DOHH2 (cell line): ENCODE measurements at regions not wholly inside any gene's neighbourhood (a gene's known extent, or its start where the extent isn't known, plus 50 kb on each side); places are given as distances from the start of the nearest gene placed in this dataset.

Experiments
- H3F3A ChIP-seq: fragments of 200-600 bp; sonication (generic), shearing (Covaris generic); 2 replicates; pipeline ENCODE4 v1.6.0; 2016; ENCODE audit warnings: antibody characterized with exemption, mild to moderate bottlenecking; ENCODE audit not compliant: control insufficient read depth, insufficient read depth
- H3K27ac ChIP-seq: fragments of 200-600 bp; sonication (generic); 2 replicates; pipeline ENCODE4 v1.5.1; 2014; ENCODE audit warnings: low read depth, mild to moderate bottlenecking, low read length, moderate library complexity
- H3K27me3 ChIP-seq: fragments of 200-600 bp; sonication (generic); 2 replicates; pipeline ENCODE4 v1.6.1; 2014; ENCODE audit warnings: mild to moderate bottlenecking, low read length, mixed read lengths; ENCODE audit not compliant: control insufficient read depth
- H3K36me3 ChIP-seq: fragments of 200-600 bp; sonication (generic); 2 replicates; pipeline ENCODE4 v1.6.1; 2014; ENCODE audit warnings: mild to moderate bottlenecking, low read length, moderate library complexity, mixed read lengths; ENCODE audit not compliant: control insufficient read depth
- H3K4me1 ChIP-seq: fragments of 200-600 bp; sonication (generic); 2 replicates; pipeline ENCODE4 v1.6.1; 2014; ENCODE audit warnings: mild to moderate bottlenecking, low read length, mixed read lengths; ENCODE audit not compliant: control insufficient read depth
- H3K4me2 ChIP-seq: fragments of 200-600 bp; sonication (generic); 2 replicates; pipeline ENCODE4 v1.6.0; 2014; ENCODE audit warnings: mild to moderate bottlenecking, low read length, moderate library complexity
- H3K4me3 ChIP-seq: fragments of 200-600 bp; sonication (generic); 2 replicates; pipeline ENCODE4 v1.5.1; 2014; ENCODE audit warnings: mild to moderate bottlenecking, low read length, mixed read lengths
- H3K79me2 ChIP-seq: fragments of 200-600 bp; sonication (generic); 2 replicates; pipeline ENCODE4 v1.6.1; 2014; ENCODE audit warnings: mild to moderate bottlenecking, low read length, mixed read lengths; ENCODE audit not compliant: control insufficient read depth
- H3K9me2 ChIP-seq: fragments of 200-600 bp; sonication (generic); replicated peaks from 2 replicates; pipeline ENCODE4 v1.6.1; 2014; ENCODE audit warnings: mild to moderate bottlenecking, low read length, mixed read lengths; ENCODE audit not compliant: control insufficient read depth
- H3K9me3 ChIP-seq: fragments of 200-600 bp; sonication (generic); 2 replicates; pipeline ENCODE4 v1.6.1; 2014; ENCODE audit warnings: antibody characterized with exemption, low read length, mixed read lengths; ENCODE audit not compliant: control insufficient read depth, insufficient read depth
- H4K20me1 ChIP-seq: fragments of 200-600 bp; sonication (generic); 2 replicates; pipeline ENCODE4 v1.6.0; 2014; ENCODE audit warnings: low read depth, mild to moderate bottlenecking, antibody characterized with exemption, low read length, moderate library complexity; ENCODE audit not compliant: control insufficient read depth, insufficient read depth
- EZH2phosphoT487 ChIP-seq: fragments of 200-600 bp; sonication (generic); IDR thresholded peaks from 2 replicates; pipeline ENCODE4 v1.6.1; 2017; ENCODE audit warnings: borderline replicate concordance, mild to moderate bottlenecking, antibody characterized with exemption, low read length, moderate library complexity, mixed read lengths
- TF ChIP-seq, protein P1 (sequence below): fragments of 200-600 bp; sonication (generic); IDR thresholded peaks from one replicate; pipeline ENCODE4 v1.5.1; 2014; ENCODE audit warnings: antibody characterized with exemption, mild to moderate bottlenecking, low read depth, low read length; ENCODE audit not compliant: poor library complexity, severe bottlenecking

DNA sequence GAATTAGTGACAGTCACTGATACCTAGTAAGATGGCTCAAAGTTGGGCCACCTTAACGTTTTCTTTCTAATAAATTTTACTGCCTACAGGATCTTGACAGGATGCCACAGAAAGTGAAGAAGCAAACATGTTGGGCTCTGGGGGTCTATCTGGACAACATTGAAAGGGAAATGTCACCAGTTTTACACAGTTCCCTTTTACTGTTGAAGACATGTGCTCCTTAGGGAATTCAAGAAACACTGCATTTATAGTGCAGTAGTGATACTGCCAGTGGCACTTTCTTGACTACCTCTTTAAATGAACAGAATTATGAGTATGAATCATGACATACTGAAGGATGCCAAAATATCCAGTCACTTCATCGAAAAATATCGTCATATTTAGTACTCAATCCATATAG, 269.3 kb upstream of the SYT10 start:
- H3K4me3 ChIP-seq: no peak overlapping the region
- H3K4me2 ChIP-seq: no peak overlapping the region
- TF ChIP-seq, protein P1, sequence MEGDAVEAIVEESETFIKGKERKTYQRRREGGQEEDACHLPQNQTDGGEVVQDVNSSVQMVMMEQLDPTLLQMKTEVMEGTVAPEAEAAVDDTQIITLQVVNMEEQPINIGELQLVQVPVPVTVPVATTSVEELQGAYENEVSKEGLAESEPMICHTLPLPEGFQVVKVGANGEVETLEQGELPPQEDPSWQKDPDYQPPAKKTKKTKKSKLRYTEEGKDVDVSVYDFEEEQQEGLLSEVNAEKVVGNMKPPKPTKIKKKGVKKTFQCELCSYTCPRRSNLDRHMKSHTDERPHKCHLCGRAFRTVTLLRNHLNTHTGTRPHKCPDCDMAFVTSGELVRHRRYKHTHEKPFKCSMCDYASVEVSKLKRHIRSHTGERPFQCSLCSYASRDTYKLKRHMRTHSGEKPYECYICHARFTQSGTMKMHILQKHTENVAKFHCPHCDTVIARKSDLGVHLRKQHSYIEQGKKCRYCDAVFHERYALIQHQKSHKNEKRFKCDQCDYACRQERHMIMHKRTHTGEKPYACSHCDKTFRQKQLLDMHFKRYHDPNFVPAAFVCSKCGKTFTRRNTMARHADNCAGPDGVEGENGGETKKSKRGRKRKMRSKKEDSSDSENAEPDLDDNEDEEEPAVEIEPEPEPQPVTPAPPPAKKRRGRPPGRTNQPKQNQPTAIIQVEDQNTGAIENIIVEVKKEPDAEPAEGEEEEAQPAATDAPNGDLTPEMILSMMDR: no peak
- TF ChIP-seq EZH2phosphoT487: no peak
- no peaks in the 10 kb centered on the region for H4K20me1 ChIP-seq
- no peaks in the 10 kb centered on the region for H3K79me2 ChIP-seq
- no peaks in the 10 kb centered on the region for H3K27me3 ChIP-seq
- no peaks in the 10 kb centered on the region for H3F3A ChIP-seq
- no peaks in the 10 kb centered on the region for H3K4me1 ChIP-seq
- no peaks in the 10 kb centered on the region for H3K9me2 ChIP-seq
- no peaks in the 10 kb centered on the region for H3K36me3 ChIP-seq
- H3K9me3 ChIP-seq: no peaks in the 10 kb centered on the region
- no peak overlapping the region for H3K27ac ChIP-seq

DNA sequence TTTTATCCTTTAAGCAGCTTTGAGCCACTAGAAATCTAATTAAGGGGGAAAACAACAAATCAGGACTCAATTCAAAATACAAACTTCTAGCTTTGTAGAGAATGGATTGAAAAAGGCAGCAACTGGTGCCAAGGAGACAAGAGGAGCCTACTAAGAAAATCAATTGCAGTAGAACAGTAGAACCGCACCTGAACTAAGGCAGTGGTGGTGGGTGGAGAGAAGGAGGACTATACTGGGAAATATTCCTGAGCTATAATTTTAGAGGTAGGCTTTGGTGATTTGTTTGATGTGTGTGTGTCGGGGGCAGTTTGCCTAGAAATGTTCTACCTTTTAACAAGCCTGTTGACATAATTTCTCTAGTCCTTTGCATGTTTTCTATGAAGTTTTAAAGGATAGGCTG, 270.9 kb upstream of the SYT10 start:
- no peak overlapping the region for H3K27ac ChIP-seq
- no peaks in the 10 kb centered on the region for H3K9me3 ChIP-seq
- H3K4me1 ChIP-seq: no peaks in the 10 kb centered on the region
- no peaks in the 10 kb centered on the region for H3K36me3 ChIP-seq
- no peak for TF ChIP-seq EZH2phosphoT487
- TF ChIP-seq, protein P1: no peak
- H3K4me2 ChIP-seq: no peak overlapping the region
- no peaks in the 10 kb centered on the region for H3F3A ChIP-seq
- no peaks in the 10 kb centered on the region for H3K79me2 ChIP-seq
- H4K20me1 ChIP-seq: no peaks in the 10 kb centered on the region
- H3K27me3 ChIP-seq: no peaks in the 10 kb centered on the region
- H3K4me3 ChIP-seq: no peak overlapping the region
- no peaks in the 10 kb centered on the region for H3K9me2 ChIP-seq

DNA sequence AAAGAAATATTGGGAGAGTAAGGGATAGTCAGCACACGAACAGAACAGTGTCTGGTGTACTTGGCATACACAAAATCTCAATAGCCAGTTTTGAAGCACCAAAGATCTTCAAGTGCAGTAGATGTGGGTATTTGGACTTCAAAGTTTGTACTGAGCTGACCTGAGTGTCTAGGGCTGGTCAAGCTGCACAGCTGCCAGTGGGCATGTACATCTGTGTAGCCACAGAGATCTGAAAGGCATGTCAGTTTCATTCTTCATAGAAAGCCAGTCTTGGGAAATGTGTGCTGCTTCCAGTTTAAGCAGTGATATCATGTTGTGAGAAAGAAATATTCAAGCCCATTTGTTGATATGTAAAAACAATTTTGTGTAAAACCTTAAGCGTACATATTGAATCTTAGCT, 279.0 kb upstream of the SYT10 start:
- H3K27ac ChIP-seq: no peak overlapping the region
- H3K4me3 ChIP-seq: no peak overlapping the region
- no peak overlapping the region for H3K4me2 ChIP-seq
- H3K4me1 ChIP-seq: no peaks in the 10 kb centered on the region
- no peaks in the 10 kb centered on the region for H3K27me3 ChIP-seq
- no peaks in the 10 kb centered on the region for H3F3A ChIP-seq
- no peaks in the 10 kb centered on the region for H3K9me2 ChIP-seq
- no peaks in the 10 kb centered on the region for H3K36me3 ChIP-seq
- no peaks in the 10 kb centered on the region for H4K20me1 ChIP-seq
- no peak for TF ChIP-seq EZH2phosphoT487
- TF ChIP-seq, protein P1: no peak
- H3K9me3 ChIP-seq: no peaks in the 10 kb centered on the region
- no peaks in the 10 kb centered on the region for H3K79me2 ChIP-seq

DNA sequence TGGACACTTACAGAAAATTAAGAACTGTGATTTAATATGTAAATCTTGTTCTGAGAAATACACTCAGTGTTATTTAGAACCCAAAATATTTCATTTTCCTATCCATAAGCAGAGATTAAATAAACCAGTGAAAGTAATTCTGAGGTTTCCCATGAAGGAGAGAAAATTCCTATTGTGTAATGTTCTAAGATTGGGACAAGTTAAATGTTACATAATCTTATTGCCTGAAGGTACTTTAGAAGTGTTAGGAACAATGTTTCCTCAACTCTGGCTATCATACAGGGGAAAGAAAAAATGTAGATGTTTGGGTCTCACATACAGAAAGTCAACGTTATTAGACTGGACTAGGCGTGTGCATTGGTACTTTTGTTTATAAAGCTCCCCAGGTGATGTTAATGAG, 281.9 kb upstream of the SYT10 start:
- Histone ChIP-seq H3K4me2 (no peak overlapping the region), H3K27ac (no peak overlapping the region), H3K9me3 (no peaks in the 10 kb centered on the region), H3K27me3 (no peaks in the 10 kb centered on the region), H3K4me3 (no peak overlapping the region), H3K4me1 (no peaks in the 10 kb centered on the region), H3K9me2 (no peaks in the 10 kb centered on the region), H3K79me2 (no peaks in the 10 kb centered on the region), H3K36me3 (no peaks in the 10 kb centered on the region), H3F3A (no peaks in the 10 kb centered on the region), H4K20me1 (no peaks in the 10 kb centered on the region)
- TF ChIP-seq, protein P1: no peak
- TF ChIP-seq EZH2phosphoT487: no peak
